Tibial nerve (tissue), 4 donors: ENCODE measurements at regions not wholly inside any gene's neighbourhood (a gene's known extent, or its start where the extent isn't known, plus 50 kb on each side); places are given as distances from the start of the nearest gene placed in this dataset.

Source experiments
- EP300 ChIP-seq, 2 donors: sonication (generic); formaldehyde crosslinking; IDR thresholded peaks; one replicate each; pipeline ENCODE4 v1.6.1; 2017; ENCODE audit warnings: antibody characterized with exemption in 2 of 2, mild to moderate bottlenecking in 1 of 2
- POLR2A ChIP-seq, 2 donors: fragments of 450-650 bp; IDR thresholded peaks; one replicate each; pipeline ENCODE4 v1.6.1; 2017; ENCODE audit warnings: antibody characterized with exemption in 2 of 2, mild to moderate bottlenecking in 2 of 2, moderate library complexity in 2 of 2
- TF ChIP-seq, protein P1 (sequence below), 5 experiments: fragments of 200-600 bp in 3 of 5; fragments of 450-650 bp in 2 of 5; sonication (generic) in 3 of 5; IDR thresholded peaks; one replicate each; pipeline ENCODE4 v1.5.1; 2016 to 2019; ENCODE audit warnings: antibody characterized with exemption in 5 of 5, mild to moderate bottlenecking in 3 of 5, moderate library complexity in 2 of 5

DNA sequence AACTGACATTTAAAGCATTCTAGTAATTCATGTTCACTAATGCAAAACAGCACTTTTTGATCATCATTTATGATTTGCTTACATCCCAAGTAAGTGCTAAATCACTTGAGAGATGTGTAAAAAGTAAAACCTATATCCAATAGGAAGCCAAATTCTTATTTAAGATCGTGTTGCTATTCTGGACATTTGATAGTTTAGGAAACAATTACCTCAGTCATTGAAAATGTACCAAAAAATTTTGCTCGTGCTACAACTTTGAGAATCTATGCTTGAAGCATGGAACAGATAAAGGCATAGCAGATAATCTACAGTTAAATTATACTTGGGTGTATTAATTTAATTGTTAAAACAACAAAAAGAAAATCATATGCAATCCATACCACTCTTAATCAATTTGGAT is 571.6 kb upstream of the NR2F2 start:
- TF ChIP-seq POLR2A (IDR thresholded peaks at IDR 0.05): no peak
- TF ChIP-seq, protein P1, sequence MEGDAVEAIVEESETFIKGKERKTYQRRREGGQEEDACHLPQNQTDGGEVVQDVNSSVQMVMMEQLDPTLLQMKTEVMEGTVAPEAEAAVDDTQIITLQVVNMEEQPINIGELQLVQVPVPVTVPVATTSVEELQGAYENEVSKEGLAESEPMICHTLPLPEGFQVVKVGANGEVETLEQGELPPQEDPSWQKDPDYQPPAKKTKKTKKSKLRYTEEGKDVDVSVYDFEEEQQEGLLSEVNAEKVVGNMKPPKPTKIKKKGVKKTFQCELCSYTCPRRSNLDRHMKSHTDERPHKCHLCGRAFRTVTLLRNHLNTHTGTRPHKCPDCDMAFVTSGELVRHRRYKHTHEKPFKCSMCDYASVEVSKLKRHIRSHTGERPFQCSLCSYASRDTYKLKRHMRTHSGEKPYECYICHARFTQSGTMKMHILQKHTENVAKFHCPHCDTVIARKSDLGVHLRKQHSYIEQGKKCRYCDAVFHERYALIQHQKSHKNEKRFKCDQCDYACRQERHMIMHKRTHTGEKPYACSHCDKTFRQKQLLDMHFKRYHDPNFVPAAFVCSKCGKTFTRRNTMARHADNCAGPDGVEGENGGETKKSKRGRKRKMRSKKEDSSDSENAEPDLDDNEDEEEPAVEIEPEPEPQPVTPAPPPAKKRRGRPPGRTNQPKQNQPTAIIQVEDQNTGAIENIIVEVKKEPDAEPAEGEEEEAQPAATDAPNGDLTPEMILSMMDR (IDR thresholded peaks at IDR 0.05): no peak
- TF ChIP-seq EP300 (IDR thresholded peaks at IDR 0.05): no peak
